K562 (cell line): ENCODE measurements at regions not wholly inside any gene's neighbourhood (a gene's known extent, or its start where the extent isn't known, plus 50 kb on each side); places are given as distances from the start of the nearest gene placed in this dataset.

Experiments used
- ATAC-seq: fragments of 200-7000 bp; cut with Tn5 transposase; 3 replicates; pipeline ENCODE4 v1.9.1; 2020; ENCODE audit warnings: moderate library complexity
- BruUV-seq: library from RNA; stranded (reverse); fragments of 400-500 nt; replicated peaks from 2 replicates; lab custom pipeline; 2021; lab: Mats Ljungman, UMichigan
- CTCF ChIA-PET: fragments of 300-600 bp; formaldehyde crosslinking; extraction: SDS; loops from one replicate; lab custom pipeline; 2021; ENCODE audit warnings: low intra/inter-chr PET ratio; lab: Yijun Ruan, JAX
- POLR2A ChIA-PET: fragments of 300-600, 350-650 bp; sonication (Branson Sonifier 250); formaldehyde crosslinking; extraction: SDS; loops from one replicate; lab custom pipeline; 2021; ENCODE audit warnings: antibody characterized with exemption, inconsistent platforms; lab: Yijun Ruan, JAX
- DNase-seq, 4 experiments: peaks; one replicate each; pipeline versions ENCODE4 v3.0.0 to v3.0.0-alpha.2; 2011 to 2018; ENCODE audit warnings: low spot score in 3 of 4, mixed read lengths in 3 of 4; ENCODE audit errors: extremely low read depth in 1 of 4
- FAIRE-seq: peaks from 2 replicates; lab custom pipeline; 2011; peaks lifted over from hg19 to GRCh38; lab: Jason Lieb, UNC
- H2AFZ ChIP-seq: 2 replicates; pipeline ENCODE4 v1.6.0; 2011; ENCODE audit warnings: low read depth, low read length, control low read depth, inconsistent platforms
- H3K27ac ChIP-seq: fragments of 200-600 bp; 3 replicates; pipeline ENCODE4 v1.8.0; 2011; ENCODE audit warnings: low read depth, mild to moderate bottlenecking, control low read depth, inconsistent platforms, low read length, moderate library complexity, mixed read lengths; ENCODE audit errors: extremely low read depth
- H3K27me3 ChIP-seq, 2 experiments: fragments of 300-600 bp in 1 of 2; 2 replicates in 1 of 2; 3 replicates in 1 of 2; pipeline versions ENCODE4 v1.6.0 to v1.8.0; 2011; ENCODE audit warnings: inconsistent platforms in 2 of 2, low read length in 2 of 2, mild to moderate bottlenecking in 1 of 2, mixed read lengths in 1 of 2, moderate library complexity in 1 of 2; ENCODE audit not compliant: control insufficient read depth in 2 of 2, insufficient read depth in 2 of 2
- H3K36me3 ChIP-seq: fragments of 300-600 bp; 3 replicates; pipeline ENCODE4 v1.8.0; 2011; ENCODE audit warnings: mild to moderate bottlenecking, low read length, inconsistent platforms; ENCODE audit not compliant: control insufficient read depth, insufficient read depth
- H3K4me1 ChIP-seq, 2 experiments: fragments of 200-600 bp in 1 of 2; replicated peaks in 1 of 2; 2 replicates in 1 of 2; 3 replicates in 1 of 2; pipeline versions ENCODE4 v1.5.1 to v1.8.0; 2011; ENCODE audit warnings: inconsistent platforms in 2 of 2, low read length in 2 of 2, mild to moderate bottlenecking in 1 of 2, mixed read lengths in 1 of 2, moderate library complexity in 1 of 2; ENCODE audit not compliant: control insufficient read depth in 2 of 2, insufficient read depth in 2 of 2
- H3K4me2 ChIP-seq: 2 replicates; pipeline ENCODE4 v1.6.1; 2011; ENCODE audit warnings: low read length, control low read depth, inconsistent platforms, mixed read lengths; ENCODE audit not compliant: insufficient read depth
- H3K4me3 ChIP-seq: fragments of 200-600 bp; sonication (generic), shearing (Covaris generic); 2 replicates; pipeline ENCODE4 v1.5.1; 2016; ENCODE audit warnings: control low read depth, inconsistent platforms
- H3K79me2 ChIP-seq: fragments of 200-600 bp; 3 replicates; pipeline ENCODE4 v1.8.0; 2011; ENCODE audit warnings: low read length, inconsistent platforms; ENCODE audit not compliant: control insufficient read depth, insufficient read depth
- H3K9ac ChIP-seq, 2 experiments: 2 replicates each; pipeline versions ENCODE4 v1.6.0 to v1.6.1; 2011; ENCODE audit warnings: low read depth in 2 of 2, low read length in 2 of 2, control low read depth in 1 of 2, inconsistent platforms in 1 of 2, mild to moderate bottlenecking in 1 of 2, mixed read lengths in 1 of 2; ENCODE audit not compliant: insufficient read depth in 1 of 2
- H3K9me1 ChIP-seq: one replicate; pipeline ENCODE4 v1.6.0; 2011; ENCODE audit warnings: inconsistent platforms, mild to moderate bottlenecking, low read length, moderate library complexity; ENCODE audit not compliant: control insufficient read depth, insufficient read depth
- H3K9me3 ChIP-seq: replicated peaks from 2 replicates; pipeline ENCODE4 v1.5.1; 2011; ENCODE audit warnings: low read depth, low read length, inconsistent platforms; ENCODE audit not compliant: control insufficient read depth, insufficient read depth
- H4K20me1 ChIP-seq: replicated peaks from 2 replicates; pipeline ENCODE4 v1.6.1; 2011; ENCODE audit warnings: low read length, inconsistent platforms, mixed read lengths; ENCODE audit not compliant: control insufficient read depth, insufficient read depth
- ETV6 ChIP-seq, 3 experiments: fragments of 150-350 bp in 1 of 3; sonication (generic) in 1 of 3; formaldehyde crosslinking in 1 of 3; IDR thresholded peaks; 2 replicates each; pipeline versions ENCODE4 v1.6.1 to v1.8.0; 2014 to 2022; ENCODE audit warnings: borderline replicate concordance in 2 of 3, low read depth in 2 of 3, antibody characterized with exemption in 1 of 3, low read length in 1 of 3, mild to moderate bottlenecking in 1 of 3, missing genetic modification reagents in 1 of 3
- FIP1L1 ChIP-seq: fragments of 200-400 bp; formaldehyde crosslinking; IDR thresholded peaks from 2 replicates; pipeline ENCODE4 v1.6.1; 2018; ENCODE audit warnings: mild to moderate bottlenecking, low read depth, low read length; ENCODE audit not compliant: poor library complexity, severe bottlenecking
- KLF6 ChIP-seq: fragments of 250-450 bp; sonication (Bioruptor Pico); IDR thresholded peaks from 2 replicates; pipeline ENCODE4 v1.4.0; 2020; ENCODE audit warnings: mild to moderate bottlenecking, moderate library complexity, borderline replicate concordance
- MCM5 ChIP-seq: fragments of 450-650 bp; IDR thresholded peaks from 2 replicates; pipeline ENCODE4 v1.6.1; 2016; ENCODE audit warnings: low read depth
- MEF2A ChIP-seq: IDR thresholded peaks from 2 replicates; pipeline ENCODE4 v1.6.1; 2011; ENCODE audit warnings: low read depth, mild to moderate bottlenecking, low read length, moderate library complexity; ENCODE audit not compliant: control insufficient read depth
- NFE2L1 ChIP-seq: fragments of 450-650 bp; IDR thresholded peaks from 2 replicates; pipeline ENCODE4 v1.6.1; 2016; ENCODE audit warnings: missing genetic modification characterization, low read depth, mild to moderate bottlenecking, missing compliant biosample characterization, moderate library complexity, borderline replicate concordance
- SLC30A9 ChIP-seq: fragments of 250-450 bp; sonication (Bioruptor Pico); IDR thresholded peaks from 2 replicates; pipeline ENCODE4 v1.8.0; 2022; ENCODE audit warnings: mild to moderate bottlenecking, moderate library complexity
- TCF3 ChIP-seq: sonication (generic); formaldehyde crosslinking; IDR thresholded peaks from 2 replicates; pipeline ENCODE4 v1.4.0; 2020; ENCODE audit warnings: mild to moderate bottlenecking, missing genetic modification reagents
- ZBTB7A ChIP-seq: IDR thresholded peaks from 2 replicates; pipeline ENCODE4 v1.6.1; 2011; ENCODE audit warnings: low read depth, mild to moderate bottlenecking, low read length, moderate library complexity, borderline replicate concordance; ENCODE audit not compliant: control insufficient read depth
- ZBTB8A ChIP-seq: fragments of 450-650 bp; IDR thresholded peaks from 2 replicates; pipeline ENCODE4 v1.6.1; 2018; ENCODE audit warnings: mild to moderate bottlenecking, moderate library complexity; ENCODE audit not compliant: partially characterized antibody
- ZNF384 ChIP-seq: IDR thresholded peaks from 2 replicates; pipeline ENCODE4 v1.6.1; 2012; ENCODE audit warnings: low read depth, low read length, improper control_type of control experiment
- WGBS: fragments of 100-300 bp; shearing (Covaris generic); methylation state at CpG from one replicate; pipeline ENCODE4 v1.1.6; 2016; ENCODE audit warnings: low coverage, mixed read lengths; ENCODE audit not compliant: insufficient coverage; ENCODE audit errors: missing lambda C conversion rate; 5-methylcytosine and 5-hydroxymethylcytosine counted together
- in situ Hi-C: fragments of 300-500 bp; cut with MboI; formaldehyde crosslinking; loops from 4 replicates; pipeline ENCODE4 v1.15.0; 2018; ENCODE audit warnings: inconsistent platforms, mixed read lengths
- intact Hi-C: fragments of 100-400 bp; cut with micrococcal nuclease; formaldehyde crosslinking; loops from 2 replicates; pipeline ENCODE4 v1.14.2; 2022
- TF ChIP-seq, protein P1 (sequence below): fragments of 450-650 bp; formaldehyde crosslinking; conservative IDR thresholded peaks from 2 replicates; pipeline ENCODE4 v1.4.0; 2022; ENCODE audit warnings: mild to moderate bottlenecking, missing genetic modification characterization
- TF ChIP-seq, protein P2 (sequence below): fragments of 250-450 bp; sonication (Bioruptor Pico); IDR thresholded peaks from 2 replicates; pipeline ENCODE4 v1.5.1; 2021; ENCODE audit warnings: mild to moderate bottlenecking
- TF ChIP-seq, protein P3 (sequence below): sonication (generic); formaldehyde crosslinking; IDR thresholded peaks from 2 replicates; pipeline ENCODE4 v1.8.0; 2022; ENCODE audit warnings: mild to moderate bottlenecking, missing genetic modification reagents

DNA sequence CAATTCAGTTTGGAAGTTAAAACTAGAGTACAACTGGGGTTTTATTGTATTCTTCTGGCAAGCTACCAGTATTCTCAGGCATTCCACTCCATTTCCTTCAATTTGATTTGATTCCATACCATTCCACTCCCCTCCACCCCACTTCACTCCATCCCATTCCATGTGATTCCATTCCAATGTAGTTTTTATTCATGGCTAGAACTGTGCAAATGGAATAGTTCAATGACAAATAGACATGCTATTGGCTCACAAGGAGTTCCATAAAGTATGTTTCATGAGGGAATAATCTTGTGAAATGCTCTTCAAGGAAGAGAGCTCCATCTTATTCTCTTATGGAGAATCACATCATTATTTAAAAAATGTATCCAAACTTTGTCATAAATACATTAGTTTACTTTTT lies 285.0 kb upstream of the BMP2 start (continued):
- TF ChIP-seq, protein P1, sequence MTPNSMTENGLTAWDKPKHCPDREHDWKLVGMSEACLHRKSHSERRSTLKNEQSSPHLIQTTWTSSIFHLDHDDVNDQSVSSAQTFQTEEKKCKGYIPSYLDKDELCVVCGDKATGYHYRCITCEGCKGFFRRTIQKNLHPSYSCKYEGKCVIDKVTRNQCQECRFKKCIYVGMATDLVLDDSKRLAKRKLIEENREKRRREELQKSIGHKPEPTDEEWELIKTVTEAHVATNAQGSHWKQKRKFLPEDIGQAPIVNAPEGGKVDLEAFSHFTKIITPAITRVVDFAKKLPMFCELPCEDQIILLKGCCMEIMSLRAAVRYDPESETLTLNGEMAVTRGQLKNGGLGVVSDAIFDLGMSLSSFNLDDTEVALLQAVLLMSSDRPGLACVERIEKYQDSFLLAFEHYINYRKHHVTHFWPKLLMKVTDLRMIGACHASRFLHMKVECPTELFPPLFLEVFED (CRISPR knock-in tag), result no peak
- no peak for TF ChIP-seq MEF2A
- TF ChIP-seq FIP1L1, result no peak

DNA sequence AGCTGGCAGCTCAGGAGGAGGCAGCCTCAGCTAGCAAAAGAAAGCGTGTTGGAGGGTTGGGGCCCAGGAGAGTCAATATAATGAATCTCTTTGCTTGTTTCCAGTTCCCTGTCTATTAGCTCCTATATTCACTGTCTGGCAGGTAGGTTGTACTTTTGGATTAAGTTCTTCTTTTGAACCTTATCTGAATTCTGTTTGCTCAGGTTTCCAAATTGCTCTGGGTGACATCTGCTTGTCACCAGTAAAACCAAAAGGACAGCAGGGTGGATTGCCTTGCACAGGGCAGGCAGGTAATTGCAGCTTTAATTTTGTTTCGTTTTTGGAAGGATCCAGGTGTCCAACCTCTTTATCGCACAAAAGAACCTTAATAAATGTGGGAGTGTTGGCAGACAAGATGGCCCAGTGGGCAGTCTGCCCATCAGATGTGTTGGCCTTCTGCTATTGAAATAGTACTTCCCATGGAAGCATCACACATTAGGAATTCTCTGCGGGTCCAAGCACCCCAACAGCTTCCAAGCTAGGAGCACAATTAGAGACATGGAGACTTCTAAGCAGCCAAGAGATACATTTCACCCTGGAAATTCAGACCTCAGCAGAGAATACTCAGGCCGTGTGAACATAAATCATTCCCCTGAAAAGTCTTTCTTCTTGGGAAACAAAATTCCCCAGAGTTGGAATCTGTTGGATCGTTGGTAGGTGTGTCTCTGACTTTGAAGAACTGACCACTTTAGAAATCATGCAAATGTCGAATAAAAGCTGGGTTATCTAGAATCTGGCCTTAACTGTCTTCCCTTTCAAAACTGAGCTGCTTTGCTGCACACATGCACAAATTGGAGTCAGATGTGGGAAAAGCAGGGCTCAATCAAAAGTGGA lies 286.9 kb upstream of the BMP2 start:
- H3K27ac ChIP-seq, result no peak overlapping the region
- no peaks in the 10 kb centered on the region for H3K9me1 ChIP-seq
- no peaks in the 10 kb centered on the region for H3K36me3 ChIP-seq
- no peaks in the 10 kb centered on the region for H4K20me1 ChIP-seq
- no TSS peak for BruUV-seq
- in situ Hi-C loops, result no loop called here
- DNase-seq (no peak), FAIRE-seq (no peak), ATAC-seq (no peak)
- H3K9me3 ChIP-seq, result no peaks in the 10 kb centered on the region
- POLR2A ChIA-PET, result no interaction called here
- H3K4me3 ChIP-seq, result no peak overlapping the region
- no peak overlapping the region for H3K9ac ChIP-seq
- H3K79me2 ChIP-seq, result no peaks in the 10 kb centered on the region
- intact Hi-C loops, result no loop called here
- no peak overlapping the region for H2AFZ ChIP-seq
- no peaks in the 10 kb centered on the region for H3K27me3 ChIP-seq
- WGBS, result 5% methylated on average over 6 of the region's 7 CpGs
- no peak overlapping the region for H3K4me2 ChIP-seq
- CTCF ChIA-PET, result no interaction called here
- no peaks in the 10 kb centered on the region for H3K4me1 ChIP-seq
- TF ChIP-seq FIP1L1 (no peak), SLC30A9 (CRISPR knock-in tag) (no peak), KLF6 (CRISPR knock-in tag) (no peak), TCF3 (CRISPR knock-in tag) (no peak), ZNF384 (no peak), NFE2L1 (tag) (no peak), MCM5 (no peak), ZBTB8A (no peak), ETV6 (IDR thresholded peaks at IDR 0.05; ENCODE audit: borderline replicate concordance in 1 of 2, low read depth in 2 of 2, low read length in 1 of 2) (no peak), ETV6 (CRISPR knock-in tag; IDR thresholded peaks at IDR 0.05; ENCODE audit: borderline replicate concordance) (no peak), ZBTB7A (no peak)
- TF ChIP-seq, protein P2, sequence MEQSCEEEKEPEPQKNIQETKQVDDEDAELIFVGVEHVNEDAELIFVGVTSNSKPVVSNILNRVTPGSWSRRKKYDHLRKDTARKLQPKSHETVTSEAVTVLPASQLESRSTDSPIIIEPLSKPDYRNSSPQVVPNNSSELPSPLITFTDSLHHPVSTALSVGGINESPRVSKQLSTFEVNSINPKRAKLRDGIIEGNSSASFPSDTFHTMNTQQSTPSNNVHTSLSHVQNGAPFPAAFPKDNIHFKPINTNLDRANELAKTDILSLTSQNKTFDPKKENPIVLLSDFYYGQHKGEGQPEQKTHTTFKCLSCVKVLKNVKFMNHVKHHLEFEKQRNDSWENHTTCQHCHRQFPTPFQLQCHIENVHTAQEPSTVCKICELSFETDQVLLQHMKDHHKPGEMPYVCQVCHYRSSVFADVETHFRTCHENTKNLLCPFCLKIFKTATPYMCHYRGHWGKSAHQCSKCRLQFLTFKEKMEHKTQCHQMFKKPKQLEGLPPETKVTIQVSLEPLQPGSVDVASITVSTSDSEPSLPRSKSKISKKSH (CRISPR knock-in tag), result no peak
- TF ChIP-seq, protein P3, sequence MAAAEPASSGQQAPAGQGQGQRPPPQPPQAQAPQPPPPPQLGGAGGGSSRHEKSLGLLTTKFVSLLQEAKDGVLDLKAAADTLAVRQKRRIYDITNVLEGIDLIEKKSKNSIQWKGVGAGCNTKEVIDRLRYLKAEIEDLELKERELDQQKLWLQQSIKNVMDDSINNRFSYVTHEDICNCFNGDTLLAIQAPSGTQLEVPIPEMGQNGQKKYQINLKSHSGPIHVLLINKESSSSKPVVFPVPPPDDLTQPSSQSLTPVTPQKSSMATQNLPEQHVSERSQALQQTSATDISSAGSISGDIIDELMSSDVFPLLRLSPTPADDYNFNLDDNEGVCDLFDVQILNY (CRISPR knock-in tag), result no peak
